ENCODE measurements at regions not wholly inside any gene's neighbourhood (a gene's known extent, or its start where the extent isn't known, plus 50 kb on each side); places are given as distances from the start of the nearest gene placed in this dataset.
"Not testable (repeated sequence)": the region's sequence is repeated elsewhere in the genome, so short reads cannot be mapped to it uniquely, and the experiment has no call there.

GRCh38 chr6:170062209-170062914, 228.5 kb downstream of the DLL1 start:
- DNase-seq = no peak

DNA sequence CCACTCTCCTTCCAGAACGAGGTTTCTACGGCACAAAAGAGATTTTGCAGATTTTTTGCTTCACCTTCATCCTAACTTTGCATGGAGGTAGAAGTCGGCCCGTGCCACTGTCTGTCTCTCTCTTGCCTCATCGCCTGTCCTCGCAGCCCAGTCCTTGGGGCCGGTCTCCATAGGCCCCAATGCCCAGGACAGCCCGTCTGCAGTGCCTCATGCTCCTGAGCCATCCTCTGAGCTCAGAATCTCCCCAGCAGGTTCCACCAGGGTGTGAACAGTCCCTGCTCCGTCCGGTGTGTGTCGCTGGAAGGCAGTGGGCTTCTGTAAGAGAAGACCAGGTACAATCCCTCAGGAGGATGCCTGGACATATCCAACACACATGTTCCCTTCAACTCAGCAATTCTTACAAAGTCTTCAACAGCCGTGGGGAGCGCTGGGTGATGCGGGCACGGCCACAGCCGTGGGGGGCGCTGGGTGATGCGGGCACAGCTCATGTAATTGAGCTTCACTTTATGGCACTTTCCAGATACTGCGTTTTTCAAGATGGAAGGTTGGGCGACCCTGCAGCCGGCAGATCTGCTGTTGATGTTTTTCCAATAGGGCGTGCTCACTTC, 231.9 kb downstream of the DLL1 start:
- no peak for DNase-seq

DNA sequence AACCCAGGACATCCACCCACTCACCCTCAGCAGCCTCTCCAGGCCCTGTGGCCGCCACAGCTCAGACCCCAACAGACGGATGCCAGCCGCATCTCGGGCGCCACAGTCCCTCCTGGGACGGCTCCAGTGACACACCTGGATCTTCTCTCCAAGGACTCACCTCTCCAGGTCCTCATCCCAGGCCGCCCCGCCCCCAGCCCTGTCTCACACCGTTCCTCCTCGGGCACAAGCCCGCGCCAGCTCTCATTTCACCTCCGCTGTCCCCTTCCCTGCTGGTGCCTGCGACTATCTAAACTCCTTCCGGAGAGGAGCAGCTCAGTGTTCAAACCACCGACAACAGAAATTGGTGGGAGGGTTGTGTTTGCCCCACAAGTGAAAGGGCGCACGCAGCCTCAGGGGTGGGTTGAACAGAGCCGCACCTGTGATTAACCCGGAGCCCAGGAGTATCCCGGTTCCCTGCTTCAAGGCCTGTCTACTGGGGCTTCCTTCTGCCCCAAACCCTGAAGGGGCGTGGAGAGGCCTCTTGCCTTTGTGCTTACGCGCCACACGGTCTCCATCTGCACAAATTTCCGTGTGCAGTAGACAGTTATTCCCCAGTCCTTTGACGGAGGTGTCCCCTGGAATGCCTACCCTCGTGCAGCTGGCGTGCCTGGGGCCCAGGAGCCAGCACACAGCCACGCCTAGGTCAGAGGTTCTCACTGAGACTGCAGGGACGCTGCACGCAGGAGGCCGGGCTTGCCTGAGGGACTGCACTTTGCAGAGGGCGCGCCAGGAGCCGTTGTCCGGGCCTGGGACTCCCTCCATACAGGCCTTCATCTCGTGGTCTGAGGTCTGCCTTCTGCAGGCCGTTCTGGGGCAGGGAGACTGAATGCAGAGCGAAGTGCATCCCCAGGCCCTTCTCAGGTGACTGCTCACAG, 232.7 kb downstream of the DLL1 start:
- DNase-seq = no peak

GRCh38 chr6:170057034-170057734, 233.7 kb downstream of the DLL1 start:
- no peak for DNase-seq

DNA sequence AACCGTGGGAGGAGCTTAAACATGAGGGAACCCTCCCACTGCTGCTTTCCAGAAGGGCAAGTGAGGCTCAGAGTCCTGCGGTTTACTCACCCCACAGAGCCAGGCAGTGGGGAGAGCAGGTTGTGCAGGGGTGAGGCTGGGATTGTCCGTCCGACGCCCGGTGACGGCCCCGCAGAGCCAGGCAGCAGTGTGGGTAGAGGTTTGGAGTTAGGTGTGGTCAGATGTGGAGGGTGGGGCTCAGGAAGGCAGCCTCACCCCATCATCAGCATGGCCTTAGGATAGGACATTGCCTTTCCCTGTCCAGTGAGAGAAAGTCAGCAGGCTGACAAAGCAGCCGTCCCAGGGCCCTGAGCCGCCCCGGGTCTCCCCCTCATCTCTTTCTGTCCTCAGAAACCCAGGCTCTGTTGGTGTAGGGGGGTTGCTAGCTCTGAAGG, 234.6 kb downstream of the DLL1 start:
- DNase-seq = no peak

- DNase-seq = not testable (repeated sequence)
Observed at GRCh38 chr6:170055797-170056196, 235.1 kb downstream of the DLL1 start.

DNA sequence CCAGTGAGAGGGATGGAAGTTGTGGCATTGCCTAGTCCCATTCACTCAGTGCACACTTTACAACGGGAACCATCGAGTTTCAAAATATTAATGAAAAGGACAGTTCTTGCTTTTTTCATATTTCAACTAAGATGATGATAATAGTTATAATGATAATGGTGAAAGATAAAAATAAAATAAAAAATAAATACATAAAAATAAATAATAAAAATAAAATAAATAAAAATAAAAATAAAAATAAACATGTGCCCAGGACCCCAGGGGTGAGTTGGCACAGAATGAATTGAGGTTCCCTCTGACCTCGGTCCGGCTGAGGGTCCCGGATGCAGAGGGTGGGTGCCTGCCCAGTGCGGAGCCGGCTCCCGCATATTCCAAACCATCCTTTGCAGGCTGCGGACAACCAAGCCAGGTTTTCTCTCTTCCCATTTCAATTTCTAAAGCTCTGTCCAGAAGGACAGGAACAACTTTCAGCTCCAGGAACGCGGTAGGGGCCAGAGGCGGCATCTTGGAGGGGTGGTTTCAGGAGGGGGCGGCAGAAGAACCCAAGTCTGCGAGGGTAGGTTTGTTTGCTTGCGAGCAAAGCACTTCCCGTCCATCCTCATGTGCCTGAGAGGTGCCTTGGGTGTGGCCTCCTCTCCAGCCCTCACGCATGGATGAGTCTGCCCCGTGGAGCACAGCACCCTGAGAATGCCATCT, 236.8 kb downstream of the DLL1 start:
- no peak for DNase-seq

DNA sequence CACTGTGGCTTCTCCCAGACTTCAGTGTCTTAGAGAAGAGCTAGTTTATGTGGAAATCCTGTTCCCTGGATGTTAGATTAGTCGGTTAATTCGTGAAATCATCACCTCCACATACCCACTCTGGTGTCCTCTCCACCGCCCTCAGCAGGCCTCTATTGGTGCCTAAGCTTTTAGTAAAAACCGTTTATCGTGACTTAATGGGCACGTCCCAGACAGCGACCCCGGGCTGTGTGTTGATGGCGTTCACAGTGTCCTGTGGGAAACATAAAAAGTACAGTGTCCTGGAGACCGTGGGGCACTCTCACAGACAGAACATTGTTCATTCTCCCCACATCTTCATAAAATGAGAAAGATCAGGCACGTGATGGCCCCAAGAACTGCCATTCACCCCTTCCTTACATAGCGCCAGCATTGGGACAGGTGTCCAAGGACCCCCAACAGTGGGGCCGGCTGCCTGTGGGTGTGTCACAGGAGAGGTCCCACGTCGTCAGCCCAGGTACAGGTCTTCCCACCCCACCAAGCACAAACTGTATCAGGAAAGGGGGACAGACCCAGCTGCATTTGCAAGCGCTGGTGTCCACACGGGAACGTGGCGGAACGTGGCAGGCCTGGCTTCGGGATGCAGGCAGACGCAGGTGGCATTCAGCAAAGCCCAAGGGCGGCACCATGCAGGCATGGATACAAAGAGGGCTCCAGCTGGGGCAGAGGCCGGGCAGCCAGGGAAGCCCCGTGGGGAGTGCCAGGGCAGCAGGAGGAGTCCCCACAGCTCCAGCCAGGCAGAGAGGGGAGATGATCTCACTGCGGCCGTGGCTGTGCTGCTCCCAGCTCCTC, 237.7 kb downstream of the DLL1 start:
- no peak for DNase-seq

DNA sequence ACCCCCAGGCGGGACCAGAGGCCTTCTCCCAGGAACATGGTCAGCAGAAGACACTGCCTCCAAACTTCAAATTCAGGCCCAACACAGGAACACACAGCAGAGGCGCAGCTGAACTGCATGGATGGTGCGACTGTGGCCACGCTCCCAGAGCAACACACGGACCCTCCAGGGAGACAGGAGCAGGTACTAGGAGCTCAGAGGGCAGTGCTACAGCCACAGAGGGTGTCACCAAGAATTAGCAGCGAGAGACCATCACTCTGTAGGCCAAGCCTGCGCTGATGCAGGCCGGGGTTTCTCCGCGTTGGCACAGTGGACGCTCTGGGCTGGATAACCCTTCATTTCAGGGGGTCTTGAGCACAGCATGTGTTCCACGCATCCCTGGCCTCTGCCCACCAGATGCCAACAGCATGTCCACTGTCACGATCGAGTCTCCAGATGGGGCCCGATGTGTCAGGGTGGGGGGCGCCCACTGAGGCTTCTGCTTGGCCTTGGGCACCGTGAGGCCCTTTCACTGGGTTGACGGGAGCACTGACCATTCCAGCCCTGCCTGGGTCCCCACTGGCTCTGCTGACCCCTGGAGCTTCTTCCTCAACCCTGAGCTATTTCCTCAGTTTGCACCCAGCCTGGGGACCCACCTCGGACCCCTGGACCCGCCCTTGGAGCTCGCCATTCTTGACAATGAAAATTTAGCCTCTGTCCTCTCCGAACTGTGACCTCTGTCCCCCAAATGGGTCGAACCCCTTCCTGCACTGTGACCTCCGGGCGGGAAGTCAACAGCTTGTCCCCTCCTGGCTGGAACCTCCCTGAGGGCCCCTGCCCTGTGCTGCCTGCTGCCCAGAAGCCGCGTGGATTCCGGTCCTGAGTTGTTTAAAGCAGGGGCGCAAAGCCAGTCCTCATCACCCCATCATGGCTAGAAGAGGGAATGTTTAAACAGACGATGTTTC, 239.4 kb downstream of the DLL1 start:
- no peak for DNase-seq

DNA sequence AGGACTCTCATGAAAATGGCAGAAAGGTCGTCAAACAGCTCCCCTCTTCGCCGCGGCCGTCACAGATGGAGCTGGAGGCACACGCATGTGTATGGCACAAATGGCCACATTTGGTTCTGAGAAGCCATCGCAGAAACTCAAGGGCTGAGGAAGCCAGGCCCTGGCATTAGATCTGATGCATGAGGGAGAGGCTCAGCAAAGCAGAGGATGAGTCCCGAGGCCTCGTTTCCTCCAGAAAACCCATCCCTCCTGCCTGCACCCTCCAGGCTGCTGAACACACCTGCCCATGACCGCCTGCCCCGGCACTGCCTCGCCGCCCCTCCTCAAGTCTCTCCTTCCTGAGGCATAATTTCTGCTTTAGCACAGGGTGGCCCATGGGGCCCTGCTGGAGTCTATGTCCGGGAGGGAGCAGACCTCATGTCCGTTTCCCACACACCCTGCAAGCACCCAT, 240.3 kb downstream of the DLL1 start:
- no peak for DNase-seq

GRCh38 chr6:170049641-170050561, 241.0 kb downstream of the DLL1 start:
- peak; percentile 64 for DNase-seq

- no peak for DNase-seq
Observed at GRCh38 chr6:170048615-170049256, 242.1 kb downstream of the DLL1 start.

DNA sequence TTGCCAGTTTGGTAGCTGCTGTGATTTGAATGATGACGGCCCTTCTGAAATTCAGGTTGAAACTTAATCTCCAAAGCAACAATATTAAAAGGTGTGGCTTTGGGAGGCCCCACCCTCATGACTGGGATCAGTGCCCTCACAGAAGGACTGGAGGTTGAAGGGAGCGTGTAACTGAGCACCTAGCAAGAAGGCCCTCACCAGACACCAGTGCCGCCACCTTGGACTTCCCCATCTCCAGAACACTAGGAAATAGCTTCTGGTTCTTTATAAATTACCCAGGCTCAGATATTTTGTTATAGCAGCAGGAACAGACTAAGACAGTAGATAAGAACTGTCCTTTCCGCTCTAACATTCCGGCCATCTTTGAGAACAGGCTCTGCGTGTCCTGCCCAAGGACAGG, 243.1 kb downstream of the DLL1 start:
- no peak for DNase-seq

GRCh38 chr6:170046791-170047626, 243.9 kb downstream of the DLL1 start:
- no peak for DNase-seq

DNA sequence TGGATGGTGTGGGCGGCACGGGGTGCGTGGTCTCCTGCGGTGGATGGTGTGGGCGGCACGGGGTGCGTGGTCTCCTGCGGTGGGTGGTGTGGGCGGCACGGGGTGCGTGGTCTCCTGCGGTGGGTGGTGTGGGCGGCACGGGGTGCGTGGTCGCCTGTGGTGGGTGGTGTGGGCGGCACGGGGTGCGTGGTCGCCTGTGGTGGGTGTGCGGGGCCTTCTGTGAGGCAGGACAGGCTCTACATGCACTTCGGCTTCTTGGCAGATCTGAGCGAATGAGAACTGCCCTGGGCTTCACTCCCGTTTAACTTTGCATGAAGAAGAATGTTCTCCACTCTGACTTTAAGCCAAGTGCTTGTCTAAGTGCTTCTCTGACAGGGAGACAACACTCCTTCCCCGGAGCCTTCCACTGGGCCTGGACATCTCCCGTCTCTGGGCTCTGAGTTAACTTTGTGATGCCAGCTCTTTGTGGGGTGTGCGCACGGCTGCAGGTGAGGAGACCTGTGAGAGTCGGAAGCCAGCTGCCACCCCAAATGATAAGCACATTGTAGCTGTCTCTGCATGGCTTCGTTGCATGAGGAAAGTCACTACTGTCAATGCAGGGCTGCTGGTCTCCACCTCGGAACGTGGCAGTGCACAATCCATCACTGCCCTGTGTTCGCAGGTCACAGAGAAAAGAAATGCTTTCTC, 244.8 kb downstream of the DLL1 start:
- DNase-seq = no peak

GRCh38 chr6:170045563-170045960, 245.3 kb downstream of the DLL1 start:
- DNase-seq = no peak

Measured in renal pelvis (tissue), 1 donor.